GM21515 (cell line): ENCODE measurements at regions not wholly inside any gene's neighbourhood (a gene's known extent, or its start where the extent isn't known, plus 50 kb on each side); places are given as distances from the start of the nearest gene placed in this dataset.

Experiments
- ATAC-seq: cut with Tn5 transposase; IDR thresholded peaks from one replicate; pipeline ENCODE4 v1.9.1; 2021; ENCODE audit not compliant: unreplicated experiment

DNA sequence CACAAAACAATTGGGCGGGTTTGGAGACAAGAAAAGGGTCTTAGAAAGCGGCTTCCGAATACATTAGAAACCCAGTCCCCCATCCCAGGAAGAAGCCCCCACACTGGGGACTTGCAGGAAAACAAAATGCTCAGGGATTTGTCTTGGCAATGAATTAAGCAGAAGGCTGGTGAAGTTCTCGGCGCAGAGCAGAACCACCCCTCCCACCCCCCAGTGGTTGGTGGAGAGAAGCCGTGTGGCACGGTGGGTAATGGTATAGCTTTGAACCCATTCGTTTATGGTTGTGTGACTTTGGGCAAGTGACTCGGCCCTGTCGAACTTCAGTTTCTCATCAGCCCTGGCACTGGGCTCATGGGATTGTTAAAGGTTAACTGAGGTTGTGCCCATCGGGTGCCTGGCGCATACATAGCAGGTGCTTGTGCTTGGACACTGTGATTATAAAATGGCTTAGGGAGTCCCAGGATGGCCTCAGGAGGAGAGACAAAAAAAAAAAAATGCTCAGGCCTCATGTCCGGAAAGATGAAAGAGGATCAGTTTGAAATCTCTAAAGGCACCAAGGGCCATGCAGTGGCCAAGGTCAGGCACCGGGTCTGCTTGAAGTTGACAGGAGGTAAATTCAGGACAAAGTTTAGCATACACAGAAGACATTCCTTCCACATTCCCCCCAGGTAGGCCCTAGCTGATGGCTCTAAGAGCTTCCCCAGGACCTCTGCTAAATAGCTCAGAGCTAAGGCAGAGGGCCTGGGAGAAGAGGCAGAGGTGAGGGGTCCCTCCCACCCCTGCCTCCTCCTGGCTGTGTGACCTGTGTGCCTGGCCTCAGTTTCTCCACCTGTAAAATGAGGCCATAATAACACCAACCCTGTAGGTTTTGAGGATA lies 120.1 kb upstream of the PTPN1 start:
- ATAC-seq, result no peak

DNA sequence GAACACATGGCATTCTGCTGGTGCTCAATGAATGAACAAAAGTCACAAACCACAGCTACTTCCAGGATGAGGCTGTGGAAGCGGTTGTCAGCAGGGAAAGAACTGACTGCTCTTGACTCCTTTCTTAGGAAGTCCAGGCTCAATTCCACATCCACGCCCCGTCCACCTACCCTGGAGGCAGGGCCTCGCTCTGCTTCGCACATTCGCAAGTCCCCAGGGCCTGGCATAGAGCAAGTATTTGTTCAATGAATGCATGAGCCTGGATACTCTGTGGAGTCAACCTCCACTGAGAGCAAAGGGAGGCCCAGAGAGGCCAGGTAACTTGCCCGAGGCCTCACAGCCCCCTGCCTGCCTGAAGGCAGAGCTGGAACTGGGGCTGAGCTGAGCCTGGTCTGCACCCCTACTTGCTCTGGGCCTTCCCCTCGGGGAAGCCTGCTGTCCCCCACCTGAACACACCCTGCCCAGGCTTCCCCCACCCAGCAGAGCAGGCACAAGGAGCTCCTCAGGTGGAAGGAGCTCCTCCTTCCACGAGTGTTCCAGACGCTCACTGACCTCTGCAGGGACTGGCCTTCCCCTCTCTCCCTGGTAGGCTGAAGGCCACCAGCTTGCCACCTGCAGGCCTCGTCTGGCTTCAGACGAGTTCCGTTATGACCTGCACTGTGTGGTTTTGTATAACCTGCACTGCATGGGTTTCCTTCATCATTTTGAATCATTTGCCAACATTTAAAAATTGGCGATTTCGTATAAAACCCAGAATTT lies 119.3 kb upstream of the PTPN1 start:
- ATAC-seq, result no peak

DNA sequence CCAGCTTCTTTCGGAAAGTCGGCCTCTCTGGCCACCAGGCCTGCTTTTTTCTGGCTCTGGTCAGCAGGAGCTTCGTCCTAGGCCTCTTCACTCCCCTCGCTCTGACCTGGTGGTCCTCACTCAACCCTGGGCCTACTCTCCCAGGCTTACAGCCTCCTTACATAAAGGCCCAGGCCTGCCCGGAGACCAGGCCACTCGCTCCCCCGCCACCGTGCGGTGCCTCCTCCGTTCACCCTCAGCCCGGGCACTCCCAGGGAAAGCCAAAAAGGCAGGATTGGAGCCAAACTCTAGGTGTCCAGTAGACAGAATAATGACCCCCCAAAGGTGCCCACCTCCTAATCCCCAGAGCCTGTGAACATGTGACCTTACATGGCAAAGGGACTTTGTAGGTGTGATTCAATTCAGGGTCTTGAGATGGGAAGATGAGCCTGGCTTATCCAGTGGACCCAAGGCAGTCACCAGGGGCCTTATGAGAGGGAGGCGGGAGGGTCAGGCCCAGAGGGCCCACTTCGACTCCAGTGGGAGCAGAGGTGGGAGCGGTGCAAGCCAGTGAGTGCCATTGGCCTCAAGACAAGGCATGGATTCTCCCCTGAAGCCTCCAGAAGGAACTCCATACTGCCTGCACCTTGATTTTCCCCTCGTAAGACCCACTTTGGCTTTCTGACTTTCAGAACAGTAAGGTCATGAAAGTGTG lies 118.6 kb upstream of the PTPN1 start:
- no peak for ATAC-seq

DNA sequence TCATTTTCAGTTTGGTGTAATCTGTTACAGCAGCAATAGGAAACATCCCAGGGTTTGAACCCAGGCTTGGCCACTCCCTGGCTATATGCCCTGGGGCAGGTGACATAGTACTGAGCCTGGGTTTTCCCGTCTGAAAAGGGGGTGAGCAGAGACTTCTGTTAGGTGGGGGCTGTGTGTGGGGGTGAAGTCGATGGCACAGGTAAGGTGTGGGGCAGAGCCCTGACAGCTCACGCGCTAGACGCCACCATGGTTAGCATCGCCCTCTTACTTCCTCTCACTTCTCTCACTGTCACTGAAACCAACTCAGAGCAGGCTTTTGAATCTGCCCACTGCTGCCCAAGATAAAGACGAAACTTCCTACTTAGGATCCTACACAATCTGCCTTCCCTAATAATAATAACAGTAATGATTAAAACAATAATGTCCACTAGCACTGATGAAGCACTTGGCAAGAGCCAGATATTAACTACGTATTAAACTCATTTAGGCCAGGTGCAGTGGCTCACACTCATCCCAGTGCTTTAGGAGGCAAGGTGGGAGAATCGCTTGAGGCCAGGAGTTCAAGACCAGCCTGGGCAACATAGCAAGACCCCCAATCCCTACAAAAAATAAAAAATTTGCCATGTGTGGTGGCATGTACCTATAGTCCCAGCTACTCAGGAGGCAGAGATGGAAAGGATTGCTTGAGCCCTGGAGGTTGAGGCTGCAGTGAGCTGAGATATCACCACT lies 117.9 kb upstream of the PTPN1 start:
- ATAC-seq, result no peak

- no peak for ATAC-seq
Measured at GRCh38 chr20:50393242-50393641, 116.9 kb upstream of the PTPN1 start.

GRCh38 chr20:50393990-50394561 lies 116.1 kb upstream of the PTPN1 start:
- no peak for ATAC-seq

- ATAC-seq, result no peak
Measured at GRCh38 chr20:50394569-50394968, 115.6 kb upstream of the PTPN1 start.

- ATAC-seq, result no peak
Measured at GRCh38 chr20:50395251-50395729, 114.9 kb upstream of the PTPN1 start.

DNA sequence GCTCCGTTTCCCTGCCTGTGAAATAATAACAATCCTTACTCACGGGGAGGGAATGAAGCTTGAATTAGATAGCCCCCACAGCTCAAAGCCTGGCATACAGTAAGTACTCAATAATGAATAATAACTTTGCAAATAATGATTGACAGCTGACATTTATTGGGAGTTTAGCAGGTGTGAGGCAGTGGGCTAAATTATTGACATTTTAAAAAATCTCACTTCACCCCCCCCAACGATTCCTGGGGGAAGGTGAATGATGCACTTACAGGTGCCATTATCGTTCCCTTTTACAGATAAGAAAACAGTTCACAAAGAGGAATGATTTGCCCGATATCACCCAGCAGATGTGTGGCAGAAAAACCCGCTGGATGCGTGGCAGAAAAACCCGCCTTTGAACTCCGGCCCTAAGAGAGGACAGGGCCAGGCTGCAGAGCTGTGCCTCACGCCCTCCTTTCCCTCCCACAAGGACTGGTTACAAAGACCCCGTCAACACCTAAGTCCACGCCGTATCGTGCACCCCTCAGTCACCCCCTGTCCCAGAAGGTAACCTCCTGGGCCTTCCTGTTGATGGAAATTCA lies 114.2 kb upstream of the PTPN1 start:
- ATAC-seq, result no peak

- ATAC-seq, result no peak
Measured at GRCh38 chr20:50396623-50397022, 113.6 kb upstream of the PTPN1 start.

- ATAC-seq, result no peak
Measured at GRCh38 chr20:50397058-50397457, 113.1 kb upstream of the PTPN1 start.

GRCh38 chr20:50398064-50398463 lies 112.1 kb upstream of the PTPN1 start:
- no peak for ATAC-seq

GRCh38 chr20:50398471-50398820 lies 111.7 kb upstream of the PTPN1 start:
- no peak for ATAC-seq

- ATAC-seq, result no peak
Measured at GRCh38 chr20:50398821-50399554, 111.2 kb upstream of the PTPN1 start.

DNA sequence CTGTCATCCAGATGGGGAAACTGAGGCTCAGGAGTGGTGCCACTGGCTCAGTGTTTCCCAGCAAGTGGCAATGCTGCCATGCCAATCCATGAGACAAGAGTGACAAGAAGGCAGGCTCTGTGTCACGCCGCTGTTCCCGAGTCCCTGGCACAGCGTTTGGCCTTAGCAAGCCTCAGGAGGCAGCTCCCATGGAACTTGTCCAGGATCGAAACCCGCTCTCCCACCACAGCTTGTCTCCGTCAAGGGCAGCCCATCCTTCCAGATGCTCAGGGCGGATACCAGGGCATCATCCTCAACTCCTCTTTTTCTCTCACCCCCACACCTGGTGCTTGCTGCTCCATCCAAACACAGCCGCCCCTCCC lies 110.6 kb upstream of the PTPN1 start:
- no peak for ATAC-seq

DNA sequence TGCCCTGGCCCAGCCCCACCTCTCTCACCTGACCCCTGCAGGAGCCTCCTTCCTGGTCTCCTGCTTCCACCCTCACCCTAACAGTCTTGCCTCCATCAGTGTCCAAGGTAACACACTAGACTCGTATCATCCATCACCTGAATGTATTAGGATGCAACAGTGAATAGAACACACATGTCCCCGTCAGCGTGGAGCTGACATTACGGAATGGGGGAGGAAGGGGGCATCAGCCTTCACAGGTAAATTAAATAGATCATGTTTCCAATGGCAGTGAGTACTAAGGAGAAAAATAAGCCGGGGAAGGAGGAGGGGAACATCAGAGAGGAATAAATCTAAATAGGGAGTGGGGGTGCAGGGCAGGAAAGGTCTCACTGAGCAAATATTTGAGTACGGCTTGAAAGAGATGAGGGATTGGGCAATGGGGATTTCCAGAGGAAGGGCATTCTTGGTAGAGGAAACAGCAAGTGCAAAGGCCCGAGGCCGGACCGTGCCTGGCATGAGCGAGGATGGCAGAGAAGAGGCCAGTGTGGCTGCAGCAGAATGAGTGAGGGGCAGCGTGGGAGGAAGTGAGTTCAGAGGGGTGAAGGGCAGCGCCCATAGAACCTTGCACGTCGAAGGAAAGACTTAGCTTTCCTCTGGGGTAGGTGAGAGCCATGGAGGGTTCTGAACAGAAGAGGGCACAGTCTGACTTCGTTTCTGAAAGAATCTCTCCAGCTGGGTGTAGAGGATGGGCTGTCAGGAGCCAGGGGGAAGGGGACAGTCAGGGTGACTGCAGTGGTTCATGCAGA lies 110.1 kb upstream of the PTPN1 start:
- no peak for ATAC-seq

- ATAC-seq, result no peak
Measured at GRCh38 chr20:50400705-50401586, 109.2 kb upstream of the PTPN1 start.
